ENCODE measurements at regions not wholly inside any gene's neighbourhood (a gene's known extent, or its start where the extent isn't known, plus 50 kb on each side); places are given as distances from the start of the nearest gene placed in this dataset.

DNA sequence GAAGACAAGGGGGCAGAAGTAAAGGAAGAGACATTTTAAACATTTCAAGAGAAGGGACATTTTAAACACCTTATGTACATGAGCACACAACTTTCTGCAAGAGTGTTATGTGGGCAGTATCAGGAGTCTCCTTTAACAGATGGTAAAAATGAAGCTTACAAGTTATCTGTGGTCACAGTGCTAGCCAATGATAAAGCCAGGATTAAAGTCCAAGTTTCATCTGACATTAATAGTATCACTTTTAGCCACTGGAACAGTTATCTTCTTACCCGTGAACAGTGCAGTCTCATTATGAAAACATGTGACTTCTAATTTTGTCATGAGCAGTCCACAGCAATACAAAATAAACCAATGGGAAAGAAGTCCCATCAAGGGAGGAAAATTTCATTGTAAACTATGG lies 627.9 kb upstream of the AGA start:
- no peak overlapping the region for H3K4me3 ChIP-seq (replicated peaks; ENCODE audit: low read depth, low read length)
- no peak for DNase-seq (ENCODE audit: extremely low read depth, low read depth)
- TF ChIP-seq, protein P1, sequence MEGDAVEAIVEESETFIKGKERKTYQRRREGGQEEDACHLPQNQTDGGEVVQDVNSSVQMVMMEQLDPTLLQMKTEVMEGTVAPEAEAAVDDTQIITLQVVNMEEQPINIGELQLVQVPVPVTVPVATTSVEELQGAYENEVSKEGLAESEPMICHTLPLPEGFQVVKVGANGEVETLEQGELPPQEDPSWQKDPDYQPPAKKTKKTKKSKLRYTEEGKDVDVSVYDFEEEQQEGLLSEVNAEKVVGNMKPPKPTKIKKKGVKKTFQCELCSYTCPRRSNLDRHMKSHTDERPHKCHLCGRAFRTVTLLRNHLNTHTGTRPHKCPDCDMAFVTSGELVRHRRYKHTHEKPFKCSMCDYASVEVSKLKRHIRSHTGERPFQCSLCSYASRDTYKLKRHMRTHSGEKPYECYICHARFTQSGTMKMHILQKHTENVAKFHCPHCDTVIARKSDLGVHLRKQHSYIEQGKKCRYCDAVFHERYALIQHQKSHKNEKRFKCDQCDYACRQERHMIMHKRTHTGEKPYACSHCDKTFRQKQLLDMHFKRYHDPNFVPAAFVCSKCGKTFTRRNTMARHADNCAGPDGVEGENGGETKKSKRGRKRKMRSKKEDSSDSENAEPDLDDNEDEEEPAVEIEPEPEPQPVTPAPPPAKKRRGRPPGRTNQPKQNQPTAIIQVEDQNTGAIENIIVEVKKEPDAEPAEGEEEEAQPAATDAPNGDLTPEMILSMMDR (IDR thresholded peaks at IDR 0.05; ENCODE audit: low read depth, low read length, missing control alignments): no peak

DNA sequence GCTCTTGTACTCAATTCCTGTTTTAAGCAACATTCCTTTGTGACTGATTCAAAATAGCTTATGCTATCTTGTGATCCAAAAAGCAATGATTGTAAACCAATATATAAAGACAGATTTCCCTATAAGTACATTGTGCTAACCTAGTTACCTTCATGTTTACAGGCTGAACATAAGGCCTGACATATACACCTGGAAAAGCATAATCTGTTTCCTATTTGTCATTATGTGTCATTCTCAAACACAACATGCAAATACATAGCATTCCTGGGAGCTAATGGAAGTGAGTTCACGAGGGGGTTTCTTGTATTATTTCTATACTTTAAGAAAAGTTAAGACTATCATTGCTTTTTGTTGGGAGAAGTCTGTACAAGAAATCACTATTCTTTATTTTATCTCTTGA lies 638.1 kb upstream of the AGA start:
- DNase-seq (ENCODE audit: extremely low read depth, low read depth): no peak
- no peak overlapping the region for H3K4me3 ChIP-seq (replicated peaks; ENCODE audit: low read depth, low read length)
- TF ChIP-seq, protein P1 (IDR thresholded peaks at IDR 0.05; ENCODE audit: low read depth, low read length, missing control alignments): no peak

DNA sequence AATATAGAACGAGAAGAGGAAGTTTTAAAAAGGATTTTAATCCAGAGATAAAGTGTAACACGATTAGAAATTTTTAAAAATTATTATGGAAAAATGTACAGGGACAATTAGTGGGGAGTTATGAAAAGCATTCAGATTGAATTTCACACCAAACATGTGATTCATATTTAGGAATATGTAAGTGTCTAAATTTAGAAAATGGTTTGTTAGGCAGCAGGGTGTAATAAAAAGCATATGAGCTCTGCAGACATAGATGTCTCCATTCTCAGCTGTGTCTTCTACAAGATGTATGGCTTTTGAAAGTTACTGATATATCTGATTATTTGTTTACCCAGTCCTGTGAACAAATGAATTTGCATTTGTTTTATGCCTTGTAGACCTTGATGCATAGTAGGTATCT lies 638.9 kb upstream of the AGA start:
- no peak for DNase-seq (ENCODE audit: extremely low read depth, low read depth)
- no peak overlapping the region for H3K4me3 ChIP-seq (replicated peaks; ENCODE audit: low read depth, low read length)
- TF ChIP-seq, protein P1 (IDR thresholded peaks at IDR 0.05; ENCODE audit: low read depth, low read length, missing control alignments): no peak

DNA sequence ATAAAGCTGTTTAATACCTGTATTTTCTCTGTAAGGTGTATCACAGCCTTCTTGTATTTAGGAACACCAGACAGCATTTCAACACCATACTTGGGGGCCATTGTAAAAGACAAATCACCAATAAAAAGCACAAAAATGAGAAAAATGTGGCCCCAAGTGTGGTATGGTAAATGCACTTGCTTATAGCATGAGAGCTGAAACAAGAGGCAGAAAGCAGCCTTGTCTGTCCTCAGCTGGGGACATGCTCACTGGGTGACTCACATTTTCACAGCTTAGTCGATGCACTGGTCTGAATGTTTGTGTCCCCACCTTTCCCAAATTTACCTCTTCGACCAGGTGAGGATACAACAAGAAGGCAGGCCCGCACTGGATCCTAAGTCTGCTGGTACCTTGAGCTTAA lies 639.7 kb upstream of the AGA start:
- no peak for DNase-seq (ENCODE audit: extremely low read depth, low read depth)
- no peak overlapping the region for H3K4me3 ChIP-seq (replicated peaks; ENCODE audit: low read depth, low read length)
- TF ChIP-seq, protein P1 (IDR thresholded peaks at IDR 0.05; ENCODE audit: low read depth, low read length, missing control alignments): no peak

DNA sequence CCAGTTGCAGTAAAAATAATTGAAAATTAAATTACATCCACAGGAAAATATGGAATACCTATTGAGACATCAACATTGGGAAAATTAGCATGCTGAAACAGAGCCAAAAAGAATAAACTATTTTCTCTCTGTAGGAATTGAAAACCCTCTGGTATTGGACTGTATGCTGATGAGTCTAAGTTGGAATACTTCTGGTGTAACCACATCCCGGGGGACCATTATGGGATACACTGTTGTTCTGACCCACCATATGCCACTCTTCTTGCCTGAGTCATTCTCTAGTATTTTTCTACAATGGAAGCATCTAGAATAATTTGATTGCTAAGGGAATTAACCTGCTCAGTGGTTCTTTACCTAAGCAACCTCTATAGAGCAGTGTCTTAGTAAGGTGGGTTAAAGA lies 640.7 kb upstream of the AGA start:
- H3K4me3 ChIP-seq (replicated peaks; ENCODE audit: low read depth, low read length): no peak overlapping the region
- TF ChIP-seq, protein P1 (IDR thresholded peaks at IDR 0.05; ENCODE audit: low read depth, low read length, missing control alignments): no peak

DNA sequence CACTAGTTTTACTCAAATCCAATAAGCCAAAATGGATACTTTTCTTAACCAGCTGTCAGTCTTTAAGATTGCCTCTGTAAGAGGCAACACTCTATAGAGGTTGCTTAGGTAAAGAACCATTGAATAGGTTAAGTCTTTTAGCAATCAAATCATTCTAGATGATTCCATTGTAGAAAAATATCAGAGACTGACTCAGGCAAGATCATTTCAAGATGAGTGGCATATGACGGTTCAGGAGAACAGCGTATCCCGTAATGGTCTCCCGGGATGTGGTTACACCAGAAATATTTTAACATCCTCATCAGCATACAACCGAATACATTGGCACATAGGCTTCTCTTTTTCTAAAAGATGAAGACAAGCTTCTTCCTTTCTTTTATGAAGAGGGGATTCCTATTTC lies 641.7 kb upstream of the AGA start:
- no peak overlapping the region for H3K4me3 ChIP-seq (replicated peaks; ENCODE audit: low read depth, low read length)
- DNase-seq (ENCODE audit: extremely low read depth, low read depth): no peak
- TF ChIP-seq, protein P1 (IDR thresholded peaks at IDR 0.05; ENCODE audit: low read depth, low read length, missing control alignments): no peak

More for the DNA sequence above, 640.7 kb upstream of the AGA start:
- no peak for DNase-seq (ENCODE audit: extremely low read depth, low read depth)

DNA sequence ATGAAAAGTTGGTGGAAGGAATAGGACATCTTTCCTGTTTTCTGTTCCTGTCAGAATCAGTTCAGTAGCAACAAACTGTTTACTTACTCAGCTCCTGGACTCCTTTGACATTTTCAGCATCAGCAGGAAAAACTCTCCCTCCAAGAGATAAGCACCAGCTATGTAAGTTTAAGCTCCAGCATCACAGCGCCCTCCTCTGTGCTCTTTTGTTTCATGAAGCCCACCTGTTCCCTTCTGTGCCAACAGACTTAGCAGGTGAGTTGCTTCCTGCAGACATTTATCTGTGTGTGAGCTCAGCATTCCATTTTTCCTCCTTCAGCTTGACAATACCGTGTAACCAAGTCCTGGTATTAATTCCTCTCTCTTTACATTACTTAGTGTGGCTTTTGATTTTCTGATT lies 644.1 kb upstream of the AGA start:
- no peak for DNase-seq (ENCODE audit: extremely low read depth, low read depth)
- TF ChIP-seq, protein P1 (IDR thresholded peaks at IDR 0.05; ENCODE audit: low read depth, low read length, missing control alignments): no peak
- no peak overlapping the region for H3K4me3 ChIP-seq (replicated peaks; ENCODE audit: low read depth, low read length)

Data from HFF-Myc (cell line).